GM18951 (cell line): ENCODE measurements at regions not wholly inside any gene's neighbourhood (a gene's known extent, or its start where the extent isn't known, plus 50 kb on each side); places are given as distances from the start of the nearest gene placed in this dataset.
"Not testable (repeated sequence)": the region's sequence is repeated elsewhere in the genome, so short reads cannot be mapped to it uniquely, and the experiment has no call there.

Source experiments
- POLR2A ChIP-seq: IDR thresholded peaks from 4 replicates; pipeline ENCODE4 v1.6.1; 2011; ENCODE audit warnings: mild to moderate bottlenecking; ENCODE audit not compliant: insufficient read length, insufficient read depth; ENCODE audit errors: extremely low read depth
- in situ Hi-C: fragments of 300-500 bp; cut with MboI; formaldehyde crosslinking; loops from one replicate; pipeline ENCODE4 v1.12.0; 2022; ENCODE audit warnings: low sequenced_read_pairs, mixed read lengths, inconsistent platforms; ENCODE audit not compliant: unreplicated experiment

DNA sequence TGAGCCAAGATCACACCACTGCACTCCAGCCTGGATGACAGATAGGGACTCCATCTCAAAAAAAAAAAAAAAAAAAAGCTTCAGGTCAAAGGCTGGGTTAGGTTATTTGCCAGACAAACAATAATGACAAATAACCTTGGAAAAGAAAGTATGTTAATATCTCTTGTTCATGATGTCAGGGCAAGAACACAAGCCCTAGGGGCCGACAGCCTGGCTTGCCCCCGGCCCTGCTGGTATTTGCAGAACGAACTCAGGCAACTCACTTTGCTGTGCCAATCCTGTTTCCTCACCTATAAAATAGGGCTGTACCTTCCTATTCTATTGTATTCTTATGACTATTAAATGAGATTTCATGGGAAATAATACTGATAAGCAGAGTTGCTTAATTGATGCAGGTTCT, 75.4 kb upstream of the CDC42EP3 start:
- in situ Hi-C loops: no loop called here
- TF ChIP-seq POLR2A: no peak

DNA sequence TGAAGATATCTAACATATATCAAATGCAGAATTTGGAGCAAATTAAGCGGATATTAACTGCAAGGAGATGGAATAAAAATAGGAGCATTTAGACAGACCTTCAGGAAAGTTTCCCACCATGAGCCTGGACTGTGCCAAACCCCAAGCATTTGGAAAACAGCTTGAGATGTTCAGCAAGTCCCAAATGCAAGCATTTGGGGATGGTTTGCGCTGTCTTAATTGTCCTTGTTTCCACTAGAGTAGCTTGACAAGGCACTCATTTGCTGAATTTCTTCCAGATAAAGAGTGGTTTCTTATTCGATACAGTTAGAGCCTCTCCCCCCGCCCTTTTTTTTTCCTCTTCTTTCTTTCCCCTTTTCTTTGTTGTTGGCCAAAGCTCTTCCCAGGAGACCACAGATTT, 77.1 kb upstream of the CDC42EP3 start:
- no peak for TF ChIP-seq POLR2A
- in situ Hi-C loops: no loop called here

DNA sequence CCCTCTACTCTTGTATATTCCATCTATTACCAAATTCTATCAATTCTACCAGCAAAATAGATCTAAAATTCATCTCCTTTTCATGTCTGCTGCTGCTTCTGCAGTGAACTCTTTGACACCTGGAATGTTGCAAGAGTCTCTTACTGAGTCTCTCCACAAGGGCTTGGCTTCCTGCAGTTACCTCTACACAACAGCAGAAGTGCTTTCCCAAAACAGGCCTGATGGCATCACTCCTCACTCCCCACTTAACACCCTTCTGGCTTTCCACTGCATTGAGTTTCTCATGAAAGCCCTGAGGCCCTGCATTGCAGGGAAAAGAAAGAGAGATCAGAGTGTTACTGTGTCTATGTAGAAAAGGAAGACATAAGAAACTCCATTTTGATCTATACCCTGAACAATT, 78.8 kb upstream of the CDC42EP3 start:
- in situ Hi-C loops: not testable (repeated sequence)

DNA sequence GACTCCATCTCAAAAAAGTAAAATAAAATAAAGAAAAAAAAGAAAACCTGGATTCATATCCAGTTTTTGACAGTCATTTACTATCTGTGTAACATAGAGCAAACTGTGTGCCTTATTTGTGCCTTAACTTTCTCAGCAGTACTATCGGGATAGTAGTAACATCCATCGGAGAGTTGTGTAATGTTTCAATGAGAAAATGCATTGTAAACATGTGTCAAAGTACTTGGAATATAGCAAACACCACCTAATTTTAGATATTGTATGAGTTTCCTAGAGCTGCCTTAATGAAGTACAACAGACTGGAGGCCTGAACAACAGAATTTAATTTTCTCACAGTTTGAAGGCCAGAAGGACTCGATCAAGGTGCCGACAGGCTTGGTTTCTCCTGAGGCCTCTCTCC, 81.3 kb upstream of the CDC42EP3 start:
- no peak for TF ChIP-seq POLR2A
- in situ Hi-C loops: no loop called here

DNA sequence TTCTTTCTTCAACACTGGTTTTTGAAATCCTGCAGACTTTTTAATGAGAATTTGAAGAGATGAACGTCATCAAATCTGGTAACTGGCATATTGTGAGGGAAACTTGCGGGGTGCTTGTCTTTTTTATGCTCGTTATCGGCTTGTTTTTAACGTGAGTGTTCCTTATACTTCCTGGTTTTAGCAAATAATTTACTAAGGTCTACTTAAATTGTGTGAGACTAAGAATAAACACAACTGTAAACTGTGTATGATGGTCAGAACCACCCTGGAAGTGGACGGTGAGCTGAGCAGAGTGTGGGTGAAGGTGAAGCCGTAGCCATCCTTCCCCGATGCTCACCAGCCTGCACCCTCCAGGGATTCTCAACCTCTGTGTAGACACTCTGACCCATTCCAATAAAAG, 82.3 kb upstream of the CDC42EP3 start:
- in situ Hi-C loops: no loop called here
- no peak for TF ChIP-seq POLR2A

DNA sequence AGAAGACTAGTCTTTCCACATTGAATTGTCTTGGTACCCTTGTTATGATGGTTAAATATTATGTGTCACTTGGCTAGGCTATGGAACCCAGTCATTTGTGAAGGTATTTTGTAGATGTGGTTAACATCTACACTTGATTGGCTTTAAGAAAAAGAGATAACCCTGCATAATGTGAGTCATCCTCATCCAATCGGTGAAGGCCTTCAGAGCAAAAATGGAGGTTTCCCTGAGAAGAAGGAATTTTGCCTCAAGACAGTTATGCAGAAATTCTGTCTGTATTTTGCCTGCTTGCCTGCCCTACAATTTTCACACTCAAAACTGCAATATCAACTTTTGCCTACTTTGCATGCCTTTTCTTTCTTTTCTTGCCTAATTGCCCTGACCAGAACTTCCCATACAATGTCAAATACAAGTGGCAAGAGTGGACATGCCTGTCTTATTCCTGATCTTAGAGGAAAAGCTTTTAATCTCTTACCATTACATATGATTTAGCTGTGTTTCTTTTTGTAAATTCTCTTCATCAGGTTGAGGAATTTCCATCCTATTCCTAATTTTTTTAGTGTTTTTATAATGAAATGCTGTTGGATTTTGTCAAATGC, 84.6 kb upstream of the CDC42EP3 start:
- in situ Hi-C loops: not testable (repeated sequence)

DNA sequence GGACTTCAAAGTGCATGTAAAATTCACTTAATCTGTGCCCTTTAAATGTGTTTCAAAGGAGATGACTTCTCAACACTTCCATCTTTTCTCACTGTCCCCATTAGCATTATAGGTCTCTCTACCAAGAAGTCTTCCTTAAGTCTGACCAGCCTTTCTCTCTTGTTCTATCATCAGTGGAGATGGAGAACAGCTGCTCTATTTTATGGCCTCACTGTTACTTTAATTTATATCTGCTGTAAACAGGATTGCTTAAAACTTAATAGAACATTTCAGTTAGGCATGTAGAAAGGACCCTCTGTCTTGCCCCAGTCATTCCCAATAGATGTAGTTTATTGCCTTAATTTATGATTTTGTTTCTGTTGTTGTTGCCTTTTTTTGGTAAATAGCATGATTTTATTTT, 86.0 kb upstream of the CDC42EP3 start:
- in situ Hi-C loops: not testable (repeated sequence)

DNA sequence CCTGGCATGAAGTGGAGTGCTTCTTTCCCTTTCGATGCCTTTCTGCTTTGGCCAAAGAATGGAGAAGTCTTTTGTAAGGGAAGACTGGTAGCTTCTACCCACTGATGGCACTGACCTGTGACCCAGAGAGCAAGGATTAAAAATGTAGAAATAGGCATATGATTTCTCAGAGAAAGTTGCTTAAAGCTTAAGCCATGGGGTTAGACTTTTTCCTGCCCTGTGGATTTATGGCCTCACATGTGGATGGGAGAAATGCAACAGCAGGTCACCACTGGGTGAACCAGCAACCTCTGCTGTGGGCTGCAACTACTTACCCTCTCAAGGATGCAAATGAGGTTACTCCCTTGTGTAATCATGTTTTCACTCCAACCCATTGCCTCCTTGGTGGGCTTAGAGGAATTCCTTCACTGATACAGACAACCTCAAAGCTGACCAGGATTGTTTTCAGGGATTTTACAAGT, 86.7 kb upstream of the CDC42EP3 start:
- in situ Hi-C loops: not testable (repeated sequence)

DNA sequence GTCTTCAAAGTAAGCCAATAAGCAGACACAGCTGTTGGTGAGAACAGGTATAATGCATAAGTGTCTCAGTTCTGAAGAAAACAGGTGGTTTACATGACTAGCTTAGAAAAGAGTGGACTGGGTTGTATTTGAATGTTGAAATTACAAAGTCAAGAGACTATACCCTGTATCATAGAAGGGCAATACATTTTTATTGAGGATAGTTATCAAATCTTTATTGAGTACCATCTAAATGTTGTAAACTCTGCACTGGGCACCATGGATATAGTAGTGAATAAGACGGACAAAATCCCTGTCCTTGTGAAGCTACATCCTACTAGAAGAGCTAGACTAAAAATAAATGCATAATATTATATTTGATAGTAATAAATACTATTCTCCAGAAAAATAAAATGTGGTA, 88.5 kb upstream of the CDC42EP3 start:
- in situ Hi-C loops: not testable (repeated sequence)

DNA sequence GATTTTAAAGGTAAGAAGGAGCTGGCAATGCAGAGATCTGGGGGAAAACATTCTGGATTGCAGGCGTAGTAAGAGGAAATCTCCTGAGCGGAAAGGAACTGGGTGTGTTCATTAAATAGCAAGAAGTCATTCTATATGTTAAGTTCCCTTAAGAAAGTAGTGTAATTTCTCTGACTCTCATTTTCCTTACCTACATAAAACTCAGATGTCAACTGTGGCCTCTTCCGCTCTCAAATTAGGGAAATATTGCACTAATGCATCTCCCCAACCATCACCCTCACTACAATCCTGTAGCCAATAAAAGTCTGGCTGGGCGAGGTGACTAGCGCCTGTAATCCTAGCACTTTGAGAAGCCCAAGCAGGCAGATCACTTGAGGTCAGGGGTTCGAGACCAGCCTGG, 89.0 kb upstream of the CDC42EP3 start:
- in situ Hi-C loops: no loop called here
- no peak for TF ChIP-seq POLR2A

DNA sequence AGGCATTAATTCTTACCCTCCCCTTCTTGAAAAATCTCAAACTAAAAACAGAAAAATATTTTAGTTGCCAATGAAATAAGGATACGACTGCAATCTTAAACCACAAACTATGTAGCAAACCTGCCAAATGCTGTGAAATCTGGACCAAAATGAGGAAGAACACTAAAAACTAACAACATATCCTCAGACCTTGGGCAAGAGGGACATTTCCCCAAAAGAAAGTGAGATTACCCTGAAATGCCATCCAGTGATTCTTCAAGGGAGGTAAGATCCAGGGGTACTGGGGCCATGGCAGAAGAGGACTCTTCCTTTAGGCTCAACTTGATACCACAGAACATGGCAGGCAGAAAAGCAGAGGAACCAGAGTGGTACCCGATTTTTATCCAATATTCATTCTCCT, 90.8 kb upstream of the CDC42EP3 start:
- in situ Hi-C loops: not testable (repeated sequence)

DNA sequence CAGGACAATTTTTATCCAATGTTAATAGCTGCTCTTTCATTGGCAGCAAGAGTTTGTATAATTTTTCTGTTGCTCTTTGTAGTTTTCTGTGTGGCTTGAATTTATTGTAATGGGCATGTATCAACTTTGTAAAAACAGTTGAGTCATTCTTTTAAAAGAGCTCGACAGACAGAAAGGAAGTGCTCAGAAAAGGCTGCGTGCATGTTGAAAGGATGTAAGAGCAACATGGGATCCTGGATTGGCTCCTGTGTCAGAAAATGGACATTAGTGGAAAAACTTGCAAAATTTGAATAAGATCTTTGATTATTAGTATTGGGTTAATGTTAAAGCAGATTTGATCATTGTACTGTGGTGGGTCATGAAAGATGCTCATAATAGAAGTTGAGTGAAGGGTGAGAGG, 93.3 kb upstream of the CDC42EP3 start:
- no peak for TF ChIP-seq POLR2A
- in situ Hi-C loops: no loop called here

DNA sequence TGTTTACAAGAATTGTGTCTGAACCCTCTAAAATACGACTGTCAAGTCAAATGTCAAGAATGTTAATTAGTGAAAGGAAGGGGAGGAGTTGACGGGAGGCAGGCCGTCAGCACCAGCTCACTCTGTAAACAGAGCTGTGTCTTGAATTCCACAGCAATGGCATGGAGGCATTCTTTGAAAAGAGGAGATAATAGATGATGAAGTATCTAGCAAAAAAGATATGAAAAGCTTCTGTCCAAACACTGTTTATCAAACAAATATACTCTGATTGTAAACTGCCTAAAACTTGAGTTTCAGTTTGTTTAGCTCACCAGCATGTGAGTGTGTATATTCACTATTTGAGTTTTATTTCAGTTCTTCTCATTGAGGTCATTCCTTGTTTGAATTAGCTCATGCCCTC, 94.7 kb upstream of the CDC42EP3 start:
- in situ Hi-C loops: no loop called here
- no peak for TF ChIP-seq POLR2A

DNA sequence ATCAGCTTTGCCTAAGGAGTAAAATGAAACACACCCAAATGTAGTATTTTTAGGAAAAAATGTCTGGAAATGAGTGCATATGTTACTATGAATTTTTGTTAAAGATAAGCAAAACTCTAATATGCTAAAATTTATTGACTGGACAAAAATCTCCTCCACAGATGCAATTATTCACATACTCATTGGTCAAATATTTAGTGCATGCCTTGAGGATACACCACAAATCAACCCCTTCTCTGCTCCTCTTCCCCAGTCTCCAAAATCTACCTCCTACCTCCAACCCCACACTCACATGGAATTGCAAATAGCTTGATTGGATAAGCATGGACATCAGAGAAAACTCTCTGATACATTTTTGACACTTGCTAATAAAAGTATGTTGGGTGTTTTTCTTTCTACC, 95.6 kb upstream of the CDC42EP3 start:
- in situ Hi-C loops: no loop called here
- TF ChIP-seq POLR2A: no peak

DNA sequence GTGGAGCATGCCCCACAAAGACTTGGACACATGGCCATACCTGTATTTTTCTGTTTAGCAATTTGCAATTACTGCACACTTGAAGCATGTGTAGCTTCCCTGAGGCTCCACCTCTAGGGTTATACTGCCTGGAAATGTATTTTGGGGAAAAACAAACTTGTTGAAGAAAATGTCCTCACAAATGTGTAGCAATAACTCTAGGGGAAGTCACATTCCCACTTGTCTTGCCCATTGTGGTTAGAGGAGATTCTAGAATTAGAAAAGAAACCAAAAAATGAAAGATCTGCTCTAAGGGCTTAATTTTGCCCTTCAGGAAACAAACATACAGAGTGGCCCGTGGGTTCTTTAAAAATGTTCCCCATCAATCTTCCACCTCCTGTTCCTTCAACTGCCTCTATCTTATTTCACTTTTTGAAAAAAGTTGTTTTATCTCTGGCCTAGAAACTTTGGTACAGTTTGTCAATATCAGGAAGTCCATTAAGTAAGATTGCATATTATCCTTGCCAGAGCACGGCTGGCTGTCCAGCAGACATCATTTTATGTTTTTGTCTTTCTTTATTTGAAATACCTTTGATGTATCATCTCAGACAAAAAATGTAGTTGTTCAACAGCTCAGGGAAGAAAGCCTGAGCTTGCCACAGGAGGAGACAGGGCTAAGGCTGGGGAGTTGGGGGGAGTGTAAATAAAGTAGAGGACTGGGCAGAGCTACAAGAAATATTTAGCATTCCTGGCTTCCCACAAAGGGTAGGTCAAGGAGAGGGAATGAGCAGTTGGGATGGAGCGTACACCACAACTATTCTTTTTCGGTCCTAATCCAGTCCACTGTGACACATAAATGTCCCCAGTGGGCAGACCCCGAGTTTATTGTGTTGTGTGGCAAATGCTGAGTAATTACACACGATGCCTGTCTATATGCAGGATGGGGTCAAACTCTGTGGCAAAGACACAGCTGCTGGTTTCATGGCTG, 96.8 kb upstream of the CDC42EP3 start:
- no peak for TF ChIP-seq POLR2A
- in situ Hi-C loops: no loop called here
